ENCODE measurements at regions not wholly inside any gene's neighbourhood (a gene's known extent, or its start where the extent isn't known, plus 50 kb on each side); places are given as distances from the start of the nearest gene placed in this dataset.

- TF ChIP-seq CTCF (IDR thresholded peaks at IDR 0.05): no peak
- ATAC-seq (ENCODE audit: low FRiP score) (no peak), DNase-seq (ENCODE audit: low spot score) (no peak)
Measured at GRCh38 chr18:10193444-10193843, 261.0 kb upstream of the APCDD1 start.

GRCh38 chr18:10194592-10194991 lies 259.8 kb upstream of the APCDD1 start:
- DNase-seq (ENCODE audit: low spot score) (no peak), ATAC-seq (ENCODE audit: low FRiP score) (no peak)
- no peak for TF ChIP-seq CTCF (IDR thresholded peaks at IDR 0.05)

GRCh38 chr18:10195529-10195928 lies 258.9 kb upstream of the APCDD1 start:
- no peak for TF ChIP-seq CTCF (IDR thresholded peaks at IDR 0.05)
- DNase-seq (ENCODE audit: low spot score) (no peak), ATAC-seq (ENCODE audit: low FRiP score) (no peak)

GRCh38 chr18:10197097-10197496 lies 257.3 kb upstream of the APCDD1 start:
- ATAC-seq (ENCODE audit: low FRiP score): no peak
- TF ChIP-seq CTCF (IDR thresholded peaks at IDR 0.05): no peak

GRCh38 chr18:10201226-10201625 lies 253.2 kb upstream of the APCDD1 start:
- no peak for TF ChIP-seq CTCF (IDR thresholded peaks at IDR 0.05)
- no peak for DNase-seq (ENCODE audit: low spot score)

More at GRCh38 chr18:10197097-10197496, 257.3 kb upstream of the APCDD1 start:
- no peak for DNase-seq (ENCODE audit: low spot score)

GRCh38 chr18:10201659-10202058 lies 252.8 kb upstream of the APCDD1 start:
- DNase-seq (ENCODE audit: low spot score) (no peak), ATAC-seq (ENCODE audit: low FRiP score) (no peak)
- TF ChIP-seq CTCF (IDR thresholded peaks at IDR 0.05): no peak

More at GRCh38 chr18:10201226-10201625, 253.2 kb upstream of the APCDD1 start:
- no peak for ATAC-seq (ENCODE audit: low FRiP score)

GRCh38 chr18:10202845-10203321 lies 251.6 kb upstream of the APCDD1 start:
- ATAC-seq (ENCODE audit: low FRiP score) (no peak), DNase-seq (ENCODE audit: low spot score) (no peak)
- TF ChIP-seq CTCF (IDR thresholded peaks at IDR 0.05): no peak
